HFF-Myc (cell line): ENCODE measurements at regions not wholly inside any gene's neighbourhood (a gene's known extent, or its start where the extent isn't known, plus 50 kb on each side); places are given as distances from the start of the nearest gene placed in this dataset.

Source experiments
- DNase-seq: peaks from one replicate; pipeline ENCODE4 v3.0.0-alpha.2; 2011; ENCODE audit warnings: low read depth; ENCODE audit errors: extremely low read depth
- H3K4me3 ChIP-seq: replicated peaks from 2 replicates; pipeline ENCODE4 v1.5.1; 2011; ENCODE audit warnings: low read depth, mild to moderate bottlenecking, control low read depth, low read length
- TF ChIP-seq, protein P1 (sequence below): IDR thresholded peaks from 2 replicates; pipeline ENCODE4 v1.5.1; 2012; ENCODE audit warnings: mild to moderate bottlenecking, low read depth, low read length, control low read depth; ENCODE audit errors: missing control alignments

DNA sequence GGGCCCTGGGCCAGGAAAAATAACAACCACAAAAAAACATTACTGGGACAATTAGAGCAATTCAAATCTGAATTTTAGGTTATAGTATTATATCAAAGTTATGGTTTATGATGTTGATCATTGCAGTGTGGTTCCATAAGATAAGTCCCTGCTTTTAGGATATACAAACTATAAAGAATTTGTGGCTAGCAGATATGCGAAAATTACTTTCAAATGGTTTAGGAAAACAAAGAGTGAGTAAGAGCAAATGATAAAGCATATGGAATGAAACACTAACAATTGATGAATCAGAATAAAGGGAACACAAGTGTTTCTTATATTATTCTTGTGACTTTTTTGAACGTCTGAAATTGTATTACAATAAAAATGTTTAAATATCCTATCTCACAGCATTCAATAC, 64.4 kb upstream of the HECTD2 start:
- TF ChIP-seq, protein P1, sequence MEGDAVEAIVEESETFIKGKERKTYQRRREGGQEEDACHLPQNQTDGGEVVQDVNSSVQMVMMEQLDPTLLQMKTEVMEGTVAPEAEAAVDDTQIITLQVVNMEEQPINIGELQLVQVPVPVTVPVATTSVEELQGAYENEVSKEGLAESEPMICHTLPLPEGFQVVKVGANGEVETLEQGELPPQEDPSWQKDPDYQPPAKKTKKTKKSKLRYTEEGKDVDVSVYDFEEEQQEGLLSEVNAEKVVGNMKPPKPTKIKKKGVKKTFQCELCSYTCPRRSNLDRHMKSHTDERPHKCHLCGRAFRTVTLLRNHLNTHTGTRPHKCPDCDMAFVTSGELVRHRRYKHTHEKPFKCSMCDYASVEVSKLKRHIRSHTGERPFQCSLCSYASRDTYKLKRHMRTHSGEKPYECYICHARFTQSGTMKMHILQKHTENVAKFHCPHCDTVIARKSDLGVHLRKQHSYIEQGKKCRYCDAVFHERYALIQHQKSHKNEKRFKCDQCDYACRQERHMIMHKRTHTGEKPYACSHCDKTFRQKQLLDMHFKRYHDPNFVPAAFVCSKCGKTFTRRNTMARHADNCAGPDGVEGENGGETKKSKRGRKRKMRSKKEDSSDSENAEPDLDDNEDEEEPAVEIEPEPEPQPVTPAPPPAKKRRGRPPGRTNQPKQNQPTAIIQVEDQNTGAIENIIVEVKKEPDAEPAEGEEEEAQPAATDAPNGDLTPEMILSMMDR, result no peak
- H3K4me3 ChIP-seq, result no peak overlapping the region
- DNase-seq, result no peak

DNA sequence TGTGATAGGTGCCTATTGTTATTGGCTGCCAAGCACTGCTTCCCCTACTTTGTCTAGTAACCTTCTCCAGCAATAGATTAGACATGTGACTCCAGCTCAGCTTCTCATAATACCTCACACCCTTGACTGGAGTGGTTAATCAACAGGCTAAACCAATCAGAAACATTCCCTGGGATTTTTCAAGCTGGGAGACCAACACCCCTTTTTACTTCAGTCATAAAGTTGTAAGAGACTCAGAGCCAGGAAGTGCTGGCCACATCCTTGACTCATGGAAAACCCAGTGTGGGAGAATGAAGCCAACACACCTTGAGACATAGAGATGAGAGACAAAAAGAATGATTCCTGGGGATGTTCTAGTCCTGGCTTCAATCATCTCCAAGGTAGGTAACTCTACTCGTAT, 62.6 kb upstream of the HECTD2 start:
- no peak for DNase-seq
- H3K4me3 ChIP-seq, result no peak overlapping the region
- TF ChIP-seq, protein P1, result no peak

DNA sequence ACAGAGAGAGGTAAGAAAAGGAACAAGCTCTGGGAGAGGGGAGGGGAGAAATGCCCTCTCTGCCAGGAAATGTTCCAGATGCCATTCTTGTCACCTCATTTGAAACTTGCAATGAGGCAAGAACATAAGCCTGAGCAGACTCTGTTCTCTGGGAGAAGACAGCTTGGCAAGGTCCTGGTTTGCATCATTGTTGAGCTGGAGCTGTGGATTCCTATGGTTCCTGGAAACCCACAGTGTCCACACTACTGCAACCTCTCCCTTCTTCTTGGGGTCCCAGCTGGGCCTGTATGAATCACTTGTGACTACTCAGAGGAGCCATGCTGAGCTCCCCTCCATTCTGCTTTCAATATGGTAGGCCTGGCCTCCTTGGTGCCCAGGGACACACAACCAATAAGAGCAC, 60.8 kb upstream of the HECTD2 start:
- no peak overlapping the region for H3K4me3 ChIP-seq
- no peak for DNase-seq
- TF ChIP-seq, protein P1, result no peak

- no peak for DNase-seq
- TF ChIP-seq, protein P1, result no peak
- H3K4me3 ChIP-seq, result no peak overlapping the region
Measured at GRCh38 chr10:91350651-91351081, 59.5 kb upstream of the HECTD2 start.

DNA sequence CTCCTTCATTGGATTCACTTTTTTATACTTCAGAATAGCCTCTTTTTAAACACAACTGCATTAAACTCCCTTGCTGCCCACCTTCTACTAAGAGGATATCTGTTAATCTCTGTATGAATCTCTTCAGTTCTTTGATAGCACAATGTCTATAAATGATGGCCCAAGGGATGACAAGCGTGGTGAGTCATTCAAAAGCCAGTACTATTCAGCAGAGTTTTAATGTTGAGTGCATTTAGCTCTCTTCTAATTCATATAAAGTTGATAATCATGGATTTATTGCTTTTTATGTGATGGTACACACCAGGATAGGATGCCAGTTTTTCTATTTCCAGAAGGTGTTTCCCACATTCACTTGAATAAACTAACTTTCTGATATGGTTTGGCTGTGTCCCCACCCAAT, 57.4 kb upstream of the HECTD2 start:
- H3K4me3 ChIP-seq, result no peak overlapping the region
- TF ChIP-seq, protein P1, result no peak
- no peak for DNase-seq

DNA sequence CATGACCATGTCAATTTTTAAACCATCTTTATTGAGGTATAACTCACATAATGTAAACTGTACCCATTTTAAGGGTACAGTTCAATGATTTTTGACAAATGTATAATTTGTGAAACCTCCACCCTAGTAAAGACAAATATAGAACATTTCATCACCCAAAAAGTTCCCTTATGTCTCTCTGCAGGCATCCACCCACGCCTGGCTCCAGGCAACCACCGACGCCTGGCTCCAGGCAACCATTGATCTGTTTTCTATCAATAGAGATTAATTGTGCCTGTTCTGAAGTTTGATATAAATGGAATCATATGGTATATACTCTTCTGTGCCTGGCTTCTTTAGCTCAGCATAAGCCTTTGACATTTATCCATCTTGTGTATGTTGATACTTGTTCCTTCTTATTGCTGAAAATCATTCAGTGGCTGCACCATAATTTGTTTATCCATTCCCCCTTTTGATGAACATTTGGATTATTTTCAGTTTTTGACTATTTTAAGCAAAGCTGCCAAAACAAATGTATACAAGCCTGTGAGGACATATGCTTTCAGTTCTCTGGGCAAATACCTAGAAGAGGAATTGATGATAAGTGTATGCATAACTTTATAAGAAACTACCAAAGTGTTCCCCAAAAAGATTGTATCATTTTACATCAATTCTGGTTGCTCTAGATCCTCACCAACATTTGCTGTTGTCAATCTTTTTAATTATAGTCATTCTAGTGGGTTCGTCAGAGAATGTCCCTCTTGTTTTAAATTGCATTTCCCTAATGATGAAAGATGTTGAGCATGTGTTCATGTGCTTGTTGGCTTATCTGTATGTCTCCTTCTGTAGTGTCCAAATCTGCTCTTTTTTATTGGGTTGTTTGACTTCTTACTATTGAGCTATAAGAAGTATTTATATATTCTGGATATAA, 55.7 kb upstream of the HECTD2 start:
- DNase-seq, result no peak
- TF ChIP-seq, protein P1, result no peak
- no peak overlapping the region for H3K4me3 ChIP-seq

DNA sequence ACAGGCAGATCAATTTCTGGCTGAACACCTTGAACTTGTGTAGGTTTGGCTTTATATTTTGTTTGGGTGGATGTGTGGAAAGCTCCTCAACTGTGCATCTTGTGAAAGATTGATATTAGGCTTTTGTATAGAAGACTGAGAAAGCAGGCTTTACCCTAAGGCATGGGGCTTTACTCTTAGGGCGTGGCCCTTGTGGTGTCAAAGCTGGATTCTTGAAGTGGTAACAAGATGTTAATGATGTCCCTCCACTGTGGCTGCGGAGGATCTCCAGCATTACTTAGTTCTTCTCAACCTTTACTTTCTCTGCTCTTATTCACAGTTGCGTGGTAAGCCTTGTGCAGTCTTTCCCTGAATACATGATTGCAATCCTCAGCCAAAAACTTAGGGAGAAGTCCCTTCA, 54.1 kb upstream of the HECTD2 start:
- TF ChIP-seq, protein P1, result no peak
- H3K4me3 ChIP-seq, result no peak overlapping the region
- no peak for DNase-seq
